Mononuclear cell (primary cell): ENCODE measurements at regions not wholly inside any gene's neighbourhood (a gene's known extent, or its start where the extent isn't known, plus 50 kb on each side); places are given as distances from the start of the nearest gene placed in this dataset.

ENCODE experiments used
- H3K27me3 ChIP-seq: 2 replicates; pipeline ENCODE4 v1.6.0; 2011; ENCODE audit warnings: low read length, control low read depth; ENCODE audit not compliant: insufficient read depth
- H3K4me1 ChIP-seq: 2 replicates; pipeline ENCODE4 v1.5.1; 2011; ENCODE audit warnings: mild to moderate bottlenecking, low read length, control low read depth; ENCODE audit not compliant: insufficient read depth
- H3K4me3 ChIP-seq: 2 replicates; pipeline ENCODE4 v1.5.1; 2011; ENCODE audit warnings: mild to moderate bottlenecking, low read length, moderate library complexity
- H3K9me3 ChIP-seq: 2 replicates; pipeline ENCODE4 v1.5.1; 2011; ENCODE audit warnings: low read depth, mild to moderate bottlenecking, control low read depth, low read length

DNA sequence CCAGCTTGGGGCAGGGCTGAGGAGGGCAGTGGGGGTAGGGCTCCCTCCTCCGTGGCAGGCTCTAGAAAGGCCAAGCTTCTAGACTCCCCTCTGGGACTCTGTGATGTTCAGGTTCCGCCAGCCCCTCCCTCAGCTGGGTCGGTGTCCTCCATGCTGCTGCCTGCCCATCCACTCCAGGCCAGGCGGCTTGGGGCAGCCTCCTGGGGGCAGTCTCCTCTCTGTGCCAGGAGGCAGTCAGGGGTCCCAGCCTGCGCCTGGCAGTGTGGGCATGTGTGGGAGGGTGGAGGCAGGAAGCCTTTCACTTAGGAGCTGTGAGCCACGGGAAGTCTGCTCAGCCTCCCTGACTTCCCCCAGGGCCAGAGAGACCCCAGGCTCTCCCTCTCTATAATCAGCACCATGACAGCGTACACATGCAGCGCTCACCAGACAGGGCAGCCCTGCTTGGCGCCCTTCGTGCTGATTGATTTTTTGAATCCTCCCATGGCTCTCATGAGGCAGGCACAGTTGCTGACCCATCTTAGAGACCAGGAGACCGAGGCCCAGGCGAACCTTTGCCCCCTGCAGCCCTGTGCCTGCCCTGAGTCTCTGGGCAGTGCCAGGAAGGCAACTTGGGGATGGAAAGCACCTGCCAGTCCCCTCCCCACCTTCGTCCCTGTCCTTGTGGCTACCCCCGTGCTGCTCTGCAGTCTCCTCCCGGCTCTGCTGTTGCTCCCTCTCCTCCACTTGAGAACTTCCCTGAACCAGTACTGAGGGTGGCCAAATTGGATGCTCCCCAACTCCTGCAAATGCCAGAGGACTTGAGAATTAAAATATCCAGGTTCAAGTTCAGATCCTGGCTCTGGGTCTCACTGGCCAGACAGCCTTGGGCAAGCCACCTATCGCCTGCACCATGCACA, 234.7 kb upstream of the GSE1 start:
- Histone ChIP-seq H3K4me1 (no peaks in the 10 kb centered on the region), H3K27me3 (no peaks in the 10 kb centered on the region), H3K4me3 (no peak overlapping the region), H3K9me3 (no peaks in the 10 kb centered on the region)

- Histone ChIP-seq H3K27me3 (no peaks in the 10 kb centered on the region), H3K4me1 (no peaks in the 10 kb centered on the region), H3K9me3 (no peaks in the 10 kb centered on the region), H3K4me3 (no peak overlapping the region)
Observed at GRCh38 chr16:85379041-85380001, 233.8 kb upstream of the GSE1 start.

DNA sequence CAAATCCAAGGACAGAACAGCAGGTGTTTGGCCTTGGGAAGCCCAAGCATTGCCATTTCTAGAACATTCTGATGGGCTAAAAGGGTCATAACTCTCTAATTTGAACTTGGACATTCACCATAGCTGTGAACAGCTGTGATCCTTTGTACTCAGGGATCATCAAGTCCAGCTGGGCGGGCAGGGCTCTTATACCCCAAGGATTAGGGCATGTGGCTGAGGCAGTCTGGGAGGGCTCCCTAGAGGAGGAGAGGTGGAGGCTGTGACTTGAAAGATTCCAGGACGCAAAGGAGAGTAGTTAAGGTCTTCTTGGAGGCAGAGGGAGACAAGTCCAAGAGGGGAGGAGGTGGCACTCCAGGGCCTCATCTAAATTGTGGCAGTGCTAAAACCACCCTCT, 233.1 kb upstream of the GSE1 start:
- no peaks in the 10 kb centered on the region for H3K9me3 ChIP-seq
- no peaks in the 10 kb centered on the region for H3K4me1 ChIP-seq
- no peaks in the 10 kb centered on the region for H3K27me3 ChIP-seq
- no peak overlapping the region for H3K4me3 ChIP-seq

- no peaks in the 10 kb centered on the region for H3K9me3 ChIP-seq
- H3K4me3 ChIP-seq = no peak overlapping the region
- H3K27me3 ChIP-seq = no peaks in the 10 kb centered on the region
- no peaks in the 10 kb centered on the region for H3K4me1 ChIP-seq
Observed at GRCh38 chr16:85380905-85381737, 232.0 kb upstream of the GSE1 start.

DNA sequence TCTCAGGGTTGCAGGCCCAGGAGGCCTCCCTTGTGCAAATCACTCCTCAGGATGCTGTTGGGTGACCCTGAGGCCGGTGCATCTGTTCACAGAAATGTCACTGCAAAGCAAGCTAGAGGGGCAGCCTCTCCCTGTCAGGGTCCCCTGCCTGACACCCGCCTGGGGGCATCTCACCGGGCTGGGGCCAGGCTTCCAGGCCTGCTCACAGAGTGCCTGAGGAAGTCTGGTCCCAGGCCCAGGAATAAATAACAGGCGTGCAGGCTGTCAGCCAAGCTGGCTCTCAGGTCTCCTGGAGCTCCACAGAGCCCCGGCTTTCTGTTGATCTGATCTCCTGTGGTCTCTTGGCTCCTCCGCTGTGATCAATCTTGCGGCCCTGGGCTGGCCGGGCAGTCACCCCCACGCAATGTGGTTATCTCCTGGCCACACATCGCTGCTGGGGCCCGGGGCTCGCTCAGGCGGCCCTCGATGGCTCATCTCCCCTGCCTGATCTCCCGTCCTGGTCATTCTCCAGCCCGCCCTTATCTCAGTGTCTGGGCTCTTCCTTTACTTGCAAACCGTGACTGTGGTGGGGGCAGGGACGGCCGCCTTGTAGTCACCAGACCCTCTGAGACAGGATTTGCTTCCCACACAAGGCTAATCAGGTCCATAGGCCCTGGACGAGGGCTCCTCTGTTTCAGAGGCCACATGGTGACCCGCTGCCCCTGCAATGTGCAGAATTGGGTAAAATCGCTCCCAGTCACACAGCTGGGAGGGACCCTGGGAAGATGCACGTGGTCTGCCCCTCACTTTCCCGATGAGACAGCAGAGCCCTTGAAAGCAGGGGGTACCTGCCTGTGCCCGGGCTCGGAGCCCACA, 231.2 kb upstream of the GSE1 start:
- H3K27me3 ChIP-seq = no peaks in the 10 kb centered on the region
- H3K4me3 ChIP-seq = no peak overlapping the region
- no peaks in the 10 kb centered on the region for H3K9me3 ChIP-seq
- no peaks in the 10 kb centered on the region for H3K4me1 ChIP-seq

DNA sequence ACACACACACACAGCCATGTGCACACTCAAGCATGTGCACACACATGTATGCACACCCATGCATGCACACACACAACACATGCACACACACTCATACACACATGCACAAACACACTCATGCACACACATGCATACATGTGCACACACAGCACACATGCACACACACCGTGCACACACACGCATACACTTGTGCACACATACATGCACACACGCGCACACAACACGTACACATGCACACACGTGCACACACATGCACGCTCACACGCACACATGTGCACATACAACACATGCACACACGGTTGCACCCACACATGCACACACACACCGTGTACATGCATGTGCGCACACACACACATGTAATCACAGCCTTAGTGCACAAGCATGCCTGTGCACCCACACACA, 230.4 kb upstream of the GSE1 start:
- H3K4me3 ChIP-seq = no peak overlapping the region
- H3K9me3 ChIP-seq = no peaks in the 10 kb centered on the region
- no peaks in the 10 kb centered on the region for H3K4me1 ChIP-seq
- no peaks in the 10 kb centered on the region for H3K27me3 ChIP-seq

- no peak overlapping the region for H3K4me3 ChIP-seq
- no peaks in the 10 kb centered on the region for H3K4me1 ChIP-seq
- H3K27me3 ChIP-seq = no peaks in the 10 kb centered on the region
- no peaks in the 10 kb centered on the region for H3K9me3 ChIP-seq
Observed at GRCh38 chr16:85383836-85384832, 229.0 kb upstream of the GSE1 start.

- Histone ChIP-seq H3K27me3 (no peaks in the 10 kb centered on the region), H3K4me3 (no peak overlapping the region), H3K9me3 (no peaks in the 10 kb centered on the region), H3K4me1 (no peaks in the 10 kb centered on the region)
Observed at GRCh38 chr16:85384833-85385462, 228.2 kb upstream of the GSE1 start.

GRCh38 chr16:85385463-85386331, 227.4 kb upstream of the GSE1 start:
- Histone ChIP-seq H3K4me1 (no peaks in the 10 kb centered on the region), H3K9me3 (no peaks in the 10 kb centered on the region), H3K27me3 (no peaks in the 10 kb centered on the region), H3K4me3 (no peak overlapping the region)

DNA sequence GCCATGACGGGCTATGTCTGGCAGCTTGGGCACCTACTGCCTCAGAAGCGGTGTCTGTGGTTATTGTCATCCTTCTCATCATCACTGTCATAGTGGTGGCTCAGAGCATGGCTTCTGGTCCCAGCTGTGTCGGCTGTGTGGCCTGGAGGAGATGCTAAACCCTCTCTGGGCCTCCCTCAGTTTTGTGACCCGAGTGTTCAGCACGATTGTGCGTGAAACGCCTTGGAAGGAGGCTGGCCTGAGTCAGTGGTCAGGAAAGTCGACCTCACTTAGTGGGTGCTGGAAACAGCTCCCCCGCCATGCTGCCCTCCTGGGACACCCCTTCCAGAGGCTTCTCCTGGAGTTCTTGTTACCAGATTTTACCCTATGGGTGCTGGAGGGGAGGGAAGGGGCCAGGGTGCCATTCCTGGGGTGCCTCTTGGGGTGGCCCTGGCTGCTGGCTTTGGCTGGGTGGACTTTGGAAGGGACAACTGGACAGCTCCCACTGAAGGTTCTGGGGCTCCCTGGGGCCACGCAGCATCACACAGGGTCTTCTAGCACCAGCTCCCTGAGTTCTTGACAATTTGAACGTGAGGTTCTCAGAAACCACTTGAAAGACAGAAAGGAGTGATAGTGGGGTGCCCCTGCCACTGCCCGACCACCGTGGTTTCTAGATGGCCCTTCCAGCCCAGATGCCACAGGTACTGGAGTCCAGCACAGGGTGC, 226.5 kb upstream of the GSE1 start:
- Histone ChIP-seq H3K4me1 (no peaks in the 10 kb centered on the region), H3K9me3 (no peaks in the 10 kb centered on the region), H3K4me3 (no peak overlapping the region), H3K27me3 (no peaks in the 10 kb centered on the region)

DNA sequence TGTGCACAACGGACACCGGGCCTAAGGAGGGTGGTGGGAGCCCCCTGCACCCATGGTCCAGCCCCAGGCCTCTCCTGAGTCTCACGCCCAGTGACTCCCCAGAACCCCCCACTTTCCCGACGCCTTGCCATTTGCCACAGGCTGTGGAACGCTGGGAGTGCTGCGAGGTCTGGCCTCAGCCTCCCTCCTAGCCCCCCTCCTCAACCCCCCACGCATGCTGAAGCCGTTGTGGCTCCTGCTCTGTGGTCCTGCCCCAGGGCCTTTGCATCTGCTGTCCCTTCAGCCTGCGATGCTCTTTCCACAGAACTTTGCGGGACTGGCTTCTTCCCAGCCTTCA, 226.0 kb upstream of the GSE1 start:
- Histone ChIP-seq H3K27me3 (no peaks in the 10 kb centered on the region), H3K4me1 (no peaks in the 10 kb centered on the region), H3K4me3 (no peak overlapping the region), H3K9me3 (no peaks in the 10 kb centered on the region)
